Activated T-cell treated with anti-CD3 and anti-CD28 coated beads for 48 hours (primary cell): ENCODE measurements at regions not wholly inside any gene's neighbourhood (a gene's known extent, or its start where the extent isn't known, plus 50 kb on each side); places are given as distances from the start of the nearest gene placed in this dataset.

ENCODE experiments used
- DNase-seq: peaks from one replicate; pipeline ENCODE4 v3.0.0-alpha.2; 2020; ENCODE audit warnings: low read depth

DNA sequence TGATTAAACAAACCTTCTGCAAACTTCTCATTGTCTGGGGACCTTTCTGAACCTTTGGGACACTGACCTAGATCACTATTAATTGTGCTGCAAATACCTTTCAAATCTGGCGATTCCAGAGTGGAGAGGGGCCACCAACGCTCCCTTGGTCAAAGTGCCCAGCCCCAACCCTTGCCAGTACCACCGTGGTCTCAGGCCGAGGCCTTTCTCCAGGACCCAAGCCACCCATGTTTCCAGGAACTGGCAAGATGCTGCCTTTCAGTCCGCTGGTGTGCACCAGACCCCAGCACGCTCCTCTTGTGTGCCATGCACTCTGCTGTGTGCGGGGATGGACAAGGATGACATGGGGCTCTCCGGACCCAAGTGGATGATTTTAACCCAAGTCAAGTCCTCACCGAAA lies 91.1 kb upstream of the MGMT start:
- no peak for DNase-seq

DNA sequence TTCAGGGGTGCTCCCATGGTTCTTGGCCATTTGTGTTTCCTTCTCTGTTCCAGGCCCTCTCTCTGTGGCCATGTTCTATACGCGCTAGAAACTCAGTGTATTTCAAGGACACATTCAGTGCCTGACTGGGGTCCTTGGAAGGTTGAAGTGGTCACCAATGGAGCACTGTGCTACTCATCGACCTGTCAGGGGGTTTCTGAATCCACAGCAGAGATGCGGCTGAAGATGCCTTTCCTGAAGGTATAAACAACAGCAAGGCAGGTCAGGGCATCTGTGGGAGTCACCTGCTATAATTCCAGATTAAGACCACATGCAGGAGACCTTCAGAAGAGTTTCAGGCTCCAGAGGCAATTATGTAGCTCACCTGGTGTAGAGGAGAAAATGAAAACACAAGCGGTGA lies 86.8 kb upstream of the MGMT start:
- DNase-seq, result no peak

DNA sequence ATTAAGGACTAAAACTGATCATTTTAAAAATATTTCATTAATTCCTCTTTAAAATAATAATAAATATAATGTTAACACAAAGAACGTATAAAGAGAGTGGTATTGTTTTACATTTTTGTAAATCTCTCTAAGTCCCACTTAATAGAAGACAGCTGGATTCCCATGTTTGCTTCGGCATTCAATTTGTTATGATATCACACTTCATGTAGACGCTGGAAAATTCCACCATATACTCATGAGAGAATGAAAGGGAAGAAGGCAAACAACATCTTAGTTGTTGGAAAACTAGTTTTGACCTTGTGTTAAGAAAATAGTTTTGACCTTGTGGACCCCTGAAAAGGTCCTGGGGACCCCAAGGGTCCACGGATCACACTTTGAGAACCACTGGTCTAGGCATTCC lies 85.3 kb upstream of the MGMT start:
- DNase-seq, result no peak

DNA sequence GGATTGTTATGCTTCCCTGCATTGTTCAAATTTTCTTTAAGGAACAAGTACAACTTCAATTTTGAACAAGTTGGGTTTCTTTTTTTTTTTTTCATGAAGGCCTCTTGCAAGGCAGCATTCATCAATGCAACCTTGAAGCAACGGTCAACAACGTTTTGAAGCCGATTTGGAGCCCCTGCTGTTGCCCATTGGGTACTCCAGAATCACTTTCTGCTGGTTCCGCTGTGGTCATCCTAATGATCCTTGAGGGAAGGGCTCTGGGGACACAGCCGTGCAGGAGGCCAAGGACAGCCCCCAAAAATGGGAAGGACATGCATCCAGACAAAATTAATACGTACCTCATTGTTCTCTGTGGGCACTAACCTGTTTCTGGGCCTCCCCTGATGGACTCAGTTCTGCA lies 84.6 kb upstream of the MGMT start:
- DNase-seq, result no peak

DNA sequence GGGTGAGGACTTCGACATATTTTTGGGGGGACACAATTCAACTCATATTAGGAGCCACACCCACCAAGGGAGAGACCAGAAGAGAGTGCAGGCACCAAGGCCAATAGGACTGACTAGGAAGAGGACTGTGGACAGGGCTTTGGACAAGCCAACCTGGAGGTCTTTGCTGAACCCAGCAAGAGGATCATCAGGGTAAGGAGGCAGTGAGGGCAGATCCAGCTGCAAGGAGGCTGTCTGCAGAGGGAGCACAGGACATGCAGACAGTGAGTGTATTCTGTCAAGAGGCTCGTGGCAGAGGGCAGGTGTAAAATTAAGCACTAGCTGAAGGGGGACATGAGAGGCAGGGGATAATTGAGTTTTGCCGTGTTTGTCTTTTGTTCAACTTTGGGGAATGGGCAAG lies 83.4 kb upstream of the MGMT start:
- no peak for DNase-seq

DNA sequence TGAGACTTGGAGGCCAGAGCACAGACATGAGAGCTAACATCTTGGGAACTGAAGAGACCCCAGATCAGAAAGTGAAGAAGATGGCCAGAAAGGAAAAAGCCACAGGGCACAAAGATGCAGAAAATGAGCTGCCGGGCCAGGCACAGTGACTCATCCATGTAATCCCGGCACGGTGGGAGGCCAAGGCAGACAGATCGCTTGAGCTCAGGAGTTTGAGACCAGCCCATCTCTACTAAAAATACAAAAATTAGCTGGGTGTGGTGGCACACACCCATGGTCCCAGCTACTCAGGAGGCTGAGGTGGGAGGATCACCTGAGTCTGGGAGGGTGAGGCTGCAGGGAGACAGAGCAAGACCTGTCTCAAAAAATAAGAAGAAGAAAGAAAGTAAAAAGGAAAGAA lies 81.4 kb upstream of the MGMT start:
- no peak for DNase-seq

DNA sequence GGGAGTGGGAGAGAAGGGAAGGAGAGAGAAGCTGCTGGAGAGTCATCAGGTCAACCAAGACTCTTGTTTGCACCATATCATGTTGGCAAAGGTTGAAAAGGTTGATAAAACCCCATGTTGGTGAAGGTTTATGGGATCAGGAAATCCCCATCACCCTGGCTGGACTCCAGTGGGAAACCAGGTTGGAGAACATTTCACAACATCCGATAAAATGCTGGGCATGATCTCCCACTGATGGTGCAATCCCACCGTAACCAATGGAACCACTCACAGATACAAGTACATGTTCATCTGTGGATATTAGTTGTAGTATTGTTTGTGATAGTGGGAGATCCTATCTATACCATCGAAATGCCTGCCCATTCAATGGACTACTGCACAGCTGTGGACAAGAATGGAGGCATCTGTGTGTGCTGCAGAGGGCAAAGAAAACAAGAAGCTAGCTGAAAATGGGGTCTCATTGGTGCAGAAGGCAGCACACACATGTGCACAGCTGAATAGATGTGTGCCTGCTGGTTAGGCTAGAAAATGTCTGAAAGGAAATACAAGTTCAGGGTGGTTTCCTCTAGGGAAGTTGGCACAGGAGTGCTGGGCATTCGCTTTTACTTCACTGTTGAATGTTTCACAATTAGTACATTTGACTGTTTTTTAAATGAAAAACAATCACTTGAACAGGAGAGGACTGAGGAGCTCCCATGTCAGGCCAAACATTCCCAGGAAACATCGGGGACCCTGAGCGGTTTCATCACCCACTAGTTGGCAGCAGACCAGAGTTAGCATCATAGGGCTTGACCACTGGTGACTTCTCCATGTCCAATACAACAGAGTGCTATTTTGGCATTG lies 80.4 kb upstream of the MGMT start:
- DNase-seq, result no peak

DNA sequence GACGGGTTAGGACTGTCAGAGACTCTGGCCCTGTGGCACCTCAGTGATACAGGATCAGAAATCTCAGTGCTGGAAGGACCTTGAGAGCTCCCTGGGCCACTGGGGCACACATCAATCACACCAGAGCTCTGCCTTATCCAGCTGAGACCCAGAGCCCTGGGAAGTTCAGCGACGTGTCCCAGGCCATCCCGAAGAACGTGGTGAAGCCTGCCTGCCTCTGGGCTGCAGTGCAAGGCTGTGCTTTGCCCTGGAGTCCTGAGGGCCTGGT lies 79.8 kb upstream of the MGMT start:
- no peak for DNase-seq

DNA sequence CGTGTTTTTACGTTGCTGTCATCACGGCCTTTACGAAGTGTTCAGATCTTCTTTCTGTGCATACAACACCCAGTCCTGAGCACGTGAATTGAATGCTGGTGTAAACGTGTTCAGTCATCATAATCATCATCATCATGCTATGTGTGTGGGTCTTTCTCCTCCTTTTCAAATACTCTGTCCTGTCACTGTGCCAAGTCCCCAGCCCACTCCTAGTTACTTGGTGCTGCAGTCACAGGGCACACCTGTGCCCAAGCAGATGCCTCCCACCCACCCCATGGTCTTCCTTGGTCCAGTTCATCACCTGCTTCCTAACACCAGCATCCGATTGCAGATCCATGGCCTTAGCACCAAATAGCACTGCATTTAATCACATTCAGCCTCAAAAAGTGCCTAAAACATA lies 78.6 kb upstream of the MGMT start:
- DNase-seq, result no peak

DNA sequence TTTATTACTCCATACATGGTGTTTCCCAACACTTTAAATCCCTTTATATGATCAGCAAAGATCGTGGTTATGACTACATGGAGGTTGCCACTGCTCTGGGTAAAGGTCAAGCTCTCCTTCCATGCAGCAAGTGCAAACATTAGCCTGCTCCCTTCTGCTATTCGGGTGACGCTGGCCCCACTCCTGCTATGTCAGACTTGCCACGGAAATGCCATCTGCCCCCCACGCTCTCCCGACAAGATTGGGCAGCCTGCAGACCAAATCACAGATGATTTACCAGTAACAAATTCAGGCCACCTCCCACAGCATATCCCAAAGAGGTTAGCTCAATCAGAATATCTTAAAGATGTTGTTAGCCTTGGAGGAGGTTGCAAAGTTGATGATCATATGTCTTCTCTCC lies 77.8 kb upstream of the MGMT start:
- DNase-seq, result no peak

DNA sequence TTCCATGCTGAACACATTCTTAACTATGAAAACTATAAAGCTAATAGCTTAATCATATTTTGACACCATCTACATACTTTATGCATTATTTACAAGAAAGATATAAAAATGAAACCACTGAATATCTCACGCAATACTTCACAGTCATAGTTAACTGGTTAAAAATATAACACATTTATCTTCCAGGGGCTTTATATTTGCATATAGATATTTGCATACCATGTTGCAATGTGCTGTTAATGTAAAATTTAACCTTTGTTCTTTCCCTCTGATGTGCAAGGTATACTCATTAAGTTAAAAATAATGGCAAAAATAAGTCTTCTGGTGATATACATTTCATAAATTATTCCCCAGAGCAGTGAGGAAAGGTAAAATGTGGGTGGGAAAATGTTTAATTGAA lies 76.9 kb upstream of the MGMT start:
- DNase-seq, result no peak

DNA sequence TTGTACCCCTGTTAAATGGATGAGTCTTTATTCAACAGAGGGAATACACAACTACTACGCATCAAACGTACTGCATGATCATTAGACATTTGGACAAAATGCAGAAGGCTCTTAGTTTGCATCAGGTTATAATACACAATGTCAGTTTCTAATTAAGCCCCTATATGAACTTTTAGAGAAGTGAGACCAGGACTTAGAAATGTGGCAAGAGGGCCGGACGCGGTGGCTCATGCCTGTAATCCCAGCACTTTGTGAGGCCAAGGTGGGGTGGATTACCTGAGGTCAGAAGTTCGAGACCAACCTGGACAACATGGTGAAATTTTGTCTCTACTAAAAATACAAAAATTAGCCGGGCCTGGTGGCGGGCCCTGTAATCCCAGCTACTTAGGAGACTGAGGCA lies 76.3 kb upstream of the MGMT start:
- no peak for DNase-seq

DNA sequence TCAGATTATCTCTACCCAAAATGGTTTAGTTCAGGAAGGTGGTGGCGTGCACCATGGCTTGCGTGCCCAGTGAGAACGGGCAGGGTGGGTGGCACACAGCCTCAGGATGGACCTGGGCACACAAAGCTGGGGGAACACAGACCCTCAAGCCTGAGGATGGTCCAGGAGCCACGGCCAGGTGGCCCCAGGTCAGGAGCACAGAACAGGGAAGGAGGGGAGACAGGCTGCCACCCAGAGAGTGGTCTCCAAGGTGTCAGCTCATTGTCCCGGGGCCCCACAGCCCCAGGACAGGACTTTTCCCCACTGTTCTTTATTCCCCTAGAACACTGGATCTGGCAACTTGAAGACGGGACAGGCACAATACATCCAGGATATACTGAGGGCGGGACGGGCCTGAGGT lies 75.6 kb upstream of the MGMT start:
- no peak for DNase-seq

DNA sequence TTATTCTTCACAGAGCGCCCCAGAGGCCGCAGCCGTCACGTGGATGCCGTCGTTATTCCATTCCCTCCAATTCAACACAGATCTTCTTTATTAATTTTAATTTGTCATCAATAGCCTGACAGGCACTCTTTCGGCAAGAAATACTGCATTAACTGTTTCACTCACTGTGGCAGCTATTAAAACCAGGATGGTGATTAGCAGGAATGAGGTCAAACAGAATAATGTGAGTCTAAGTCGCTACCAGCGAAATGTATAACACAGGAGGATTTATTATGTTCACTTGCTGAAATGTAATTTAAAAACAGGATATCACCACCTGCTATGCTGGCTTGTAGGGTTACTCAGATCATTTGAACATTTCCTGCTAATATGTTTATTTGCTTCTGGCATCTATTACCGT lies 74.2 kb upstream of the MGMT start:
- DNase-seq, result no peak

DNA sequence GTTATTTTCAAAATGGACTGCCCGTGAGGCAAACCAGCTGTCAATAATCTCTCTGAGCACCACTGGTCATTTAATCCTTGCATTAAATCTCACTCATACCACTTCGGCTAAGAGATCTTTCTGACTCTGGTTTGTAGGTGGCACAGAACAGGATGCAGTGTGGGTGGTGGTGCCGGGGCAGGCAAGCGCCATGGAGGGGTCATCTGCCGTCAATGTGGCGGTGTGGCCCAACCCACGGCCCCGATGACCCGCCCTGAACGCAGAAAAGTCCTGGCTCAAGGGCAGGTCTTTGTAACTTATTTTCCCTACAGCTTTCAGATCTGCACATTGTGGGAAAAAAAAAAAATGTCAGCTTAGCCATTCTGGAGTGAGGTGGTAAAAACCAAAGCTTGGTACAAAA lies 73.2 kb upstream of the MGMT start:
- DNase-seq, result no peak

DNA sequence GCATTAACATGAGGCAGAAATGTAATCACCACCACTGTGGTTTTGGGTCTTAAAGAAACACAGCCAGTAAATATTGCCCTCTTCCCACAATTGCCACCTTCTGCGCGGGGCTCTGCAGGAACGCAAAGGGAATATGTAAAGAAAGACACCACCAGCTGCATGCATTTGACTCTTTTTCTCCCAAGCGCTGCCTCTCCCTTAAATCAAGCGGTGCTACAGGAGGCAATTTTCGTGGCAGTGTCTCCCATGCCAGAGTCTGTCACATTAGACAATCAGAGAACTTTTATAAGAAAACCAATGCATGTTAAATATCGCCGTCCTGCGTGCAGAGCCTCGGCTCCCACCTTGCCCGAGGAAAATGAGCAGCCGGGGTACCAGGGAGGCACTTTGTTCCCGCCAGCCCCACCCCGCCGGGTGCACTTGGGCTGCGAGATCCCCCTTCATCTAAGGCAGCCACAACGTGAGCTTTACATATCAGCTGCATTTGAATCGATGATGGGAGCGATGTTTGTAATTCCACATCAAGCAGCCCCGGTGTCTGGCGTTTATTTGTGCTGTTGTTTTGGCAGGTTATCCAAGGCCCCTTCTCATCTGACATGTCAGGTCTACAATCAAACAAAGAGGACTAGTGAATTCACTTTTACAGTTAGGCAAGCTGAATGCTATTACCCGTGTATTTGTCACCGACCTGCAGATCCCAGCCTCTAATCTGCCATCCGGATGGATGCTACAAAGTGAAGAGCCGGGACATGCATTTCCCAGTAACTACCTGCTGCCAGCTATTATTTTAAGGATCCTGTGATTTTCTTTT lies 72.3 kb upstream of the MGMT start:
- no peak for DNase-seq

DNA sequence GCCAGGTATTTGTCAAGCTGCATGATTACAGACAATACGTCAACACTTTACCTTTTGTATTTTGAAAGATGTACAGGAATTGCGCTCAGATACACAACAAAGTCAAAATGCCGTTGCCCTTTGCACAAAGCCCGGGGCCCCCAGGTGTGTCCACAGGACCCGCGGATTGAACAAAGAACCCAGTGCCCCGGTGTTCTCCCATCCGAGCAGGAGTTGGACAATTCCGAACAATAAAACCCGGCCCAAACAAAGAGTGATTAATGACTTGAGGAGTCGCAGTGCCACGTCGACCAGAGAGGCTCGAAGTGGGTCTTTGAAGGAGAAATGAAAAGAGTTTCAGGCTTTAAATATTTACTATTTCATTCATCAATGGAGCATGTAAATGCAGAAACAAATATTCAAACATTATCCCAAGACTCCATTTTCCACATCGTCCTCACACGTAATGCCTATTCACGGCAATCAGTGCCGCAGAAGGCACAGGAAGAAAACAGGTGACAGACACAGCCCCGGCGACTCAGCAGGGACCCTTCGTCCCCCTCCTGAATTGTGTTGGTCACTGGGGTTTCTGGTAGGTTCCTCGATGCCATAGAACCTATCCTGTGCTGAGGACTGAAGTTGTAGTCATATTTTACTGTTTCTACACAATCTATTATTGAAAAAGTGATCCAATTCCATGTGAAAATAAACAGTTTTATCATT lies 70.9 kb upstream of the MGMT start:
- DNase-seq, result no peak

DNA sequence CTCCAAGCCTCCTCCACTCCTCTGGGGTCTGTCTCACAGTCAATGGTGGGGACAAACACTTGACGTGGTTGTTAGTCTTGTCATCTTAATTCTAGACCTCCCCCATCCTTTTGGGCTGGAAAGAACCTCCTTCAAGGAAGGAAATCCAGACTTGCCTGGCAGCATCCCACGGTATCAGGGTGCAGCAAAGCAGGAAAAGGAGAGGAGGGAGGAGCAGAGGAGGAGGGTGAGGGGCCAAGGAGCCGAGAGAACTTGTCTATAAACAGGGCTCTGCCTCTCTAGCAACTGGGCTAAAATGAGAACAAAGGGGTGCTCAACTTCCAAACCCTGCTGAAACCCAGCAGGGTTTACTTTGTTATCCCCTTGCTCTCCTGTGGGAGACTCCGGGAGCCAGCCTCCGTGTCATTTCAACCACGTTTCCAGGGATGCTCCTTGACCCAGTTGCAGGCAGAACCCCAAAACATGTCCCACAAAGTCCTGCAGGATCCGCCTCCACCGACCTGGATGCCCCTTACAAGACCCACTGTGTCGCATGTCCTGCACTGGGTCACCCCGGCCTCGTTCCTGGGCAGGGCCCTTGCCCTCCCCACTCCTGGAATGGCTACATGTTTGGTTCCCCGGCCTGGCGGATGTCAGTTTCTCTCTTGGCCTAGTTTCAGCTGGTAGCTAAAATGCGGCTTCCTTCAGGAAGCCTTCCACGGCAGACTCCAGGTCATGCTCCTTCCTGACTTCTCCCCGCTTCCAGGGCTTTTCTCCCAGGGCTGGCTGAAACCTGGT lies 69.7 kb upstream of the MGMT start:
- no peak for DNase-seq

DNA sequence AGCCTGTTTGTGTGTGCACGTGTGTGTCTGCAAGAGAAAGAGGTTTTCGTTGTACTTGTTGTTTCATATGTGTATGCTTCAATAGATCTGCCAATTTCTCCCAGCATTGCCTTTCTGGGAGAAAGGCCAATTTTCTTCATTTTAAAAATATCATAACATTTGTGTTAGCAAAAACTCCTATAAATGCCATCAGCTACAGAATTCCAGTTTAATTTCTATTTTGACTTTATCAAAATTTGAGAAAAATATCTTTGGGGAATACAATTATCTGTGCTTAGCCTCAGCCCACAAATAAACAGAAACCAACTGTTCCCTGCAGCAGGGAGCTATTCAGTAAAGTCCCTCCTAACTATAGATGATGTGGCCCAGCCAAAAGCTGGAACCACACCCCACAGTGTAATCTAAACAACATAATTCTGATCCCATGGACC lies 68.3 kb upstream of the MGMT start:
- no peak for DNase-seq

DNA sequence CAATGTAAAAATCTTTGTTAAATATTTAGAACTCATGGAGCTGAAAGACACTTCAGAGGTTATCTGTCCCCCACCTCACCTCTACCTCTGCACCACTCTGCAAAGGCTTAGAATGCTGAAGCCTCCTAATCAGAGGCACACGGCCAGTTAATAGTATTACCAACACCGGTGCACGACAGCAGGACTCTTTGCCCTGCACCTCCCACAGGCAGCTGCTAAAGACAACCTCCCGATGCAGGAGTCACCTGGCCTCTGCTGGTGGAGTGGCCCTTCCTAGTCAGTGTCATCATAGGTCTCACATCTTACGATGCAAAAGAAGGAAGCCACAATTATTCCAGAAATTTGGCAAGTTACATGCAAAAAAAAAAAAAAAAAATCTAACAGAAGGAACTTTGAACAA lies 66.6 kb upstream of the MGMT start:
- no peak for DNase-seq

DNA sequence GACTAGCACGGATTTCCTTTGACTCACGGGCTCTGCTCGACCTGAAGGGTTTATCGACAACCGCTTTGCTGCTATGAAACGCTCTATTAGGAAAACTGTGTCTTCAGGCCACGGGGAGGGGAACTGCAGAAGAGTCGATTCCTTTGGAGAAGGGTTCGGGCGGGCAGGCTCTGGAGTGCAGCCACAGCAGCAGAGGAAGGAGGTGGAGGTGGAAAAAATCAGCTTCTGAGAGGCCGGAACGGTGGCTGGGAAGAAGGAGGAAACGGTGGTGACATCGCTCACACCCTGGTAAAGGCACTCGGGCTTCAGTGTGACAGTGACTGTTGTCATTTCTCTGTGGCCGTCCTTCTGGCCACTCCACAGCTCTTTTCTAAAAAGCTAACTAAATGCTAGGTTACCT lies 64.6 kb upstream of the MGMT start:
- DNase-seq, result no peak

DNA sequence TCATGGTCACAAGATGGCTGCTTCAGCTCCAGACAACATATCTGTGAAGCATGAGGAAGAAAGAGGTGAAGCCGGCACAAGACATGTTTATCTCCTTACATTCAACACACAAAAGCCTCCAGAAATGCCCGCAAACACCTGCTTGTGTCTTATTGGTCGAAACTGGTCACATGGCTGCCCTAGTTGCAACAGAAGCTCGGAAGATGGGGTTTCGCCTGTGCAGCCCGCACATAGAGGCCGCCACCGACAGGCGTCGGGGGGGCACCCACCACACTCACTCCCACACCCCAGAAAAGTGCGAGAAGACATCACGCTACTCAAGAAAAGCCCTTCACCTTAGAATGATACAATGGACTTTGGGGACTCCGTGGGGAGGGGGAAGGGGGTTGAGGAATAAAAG lies 63.0 kb upstream of the MGMT start:
- no peak for DNase-seq

DNA sequence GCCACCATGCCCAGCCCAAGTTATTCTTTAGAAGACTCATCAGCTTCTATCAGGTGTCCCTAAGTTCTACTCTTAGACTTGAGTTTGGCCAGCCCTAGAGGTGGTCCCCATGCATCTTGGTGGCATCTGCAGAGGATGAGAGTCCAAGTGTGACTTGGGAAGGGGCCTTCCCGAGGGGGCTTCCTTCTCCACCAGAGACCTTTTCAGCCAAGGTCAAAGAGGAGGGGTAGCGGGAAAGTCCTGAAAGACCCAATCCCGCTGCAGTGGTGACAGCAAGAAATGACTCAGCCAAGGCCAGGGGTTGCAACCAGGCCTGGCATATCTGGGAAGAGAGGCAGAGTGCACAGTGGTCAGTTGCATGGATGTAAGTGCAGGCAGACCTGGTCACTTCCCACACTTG lies 61.7 kb upstream of the MGMT start:
- DNase-seq, result no peak
